GM12865 (cell line): ENCODE measurements at regions not wholly inside any gene's neighbourhood (a gene's known extent, or its start where the extent isn't known, plus 50 kb on each side); places are given as distances from the start of the nearest gene placed in this dataset.

ENCODE experiments used
- DNase-seq: peaks from one replicate; pipeline ENCODE4 v3.0.0; 2010; ENCODE audit warnings: low read depth
- H3K4me3 ChIP-seq: 2 replicates; pipeline ENCODE4 v1.5.1; 2011; ENCODE audit warnings: mild to moderate bottlenecking, low read depth, low read length, control low read depth
- TF ChIP-seq, protein P1 (sequence below): IDR thresholded peaks from 2 replicates; pipeline ENCODE4 v1.5.1; 2011; ENCODE audit warnings: low read length, control low read depth, low read depth, inconsistent platforms; ENCODE audit not compliant: insufficient read depth; ENCODE audit errors: missing control alignments

DNA sequence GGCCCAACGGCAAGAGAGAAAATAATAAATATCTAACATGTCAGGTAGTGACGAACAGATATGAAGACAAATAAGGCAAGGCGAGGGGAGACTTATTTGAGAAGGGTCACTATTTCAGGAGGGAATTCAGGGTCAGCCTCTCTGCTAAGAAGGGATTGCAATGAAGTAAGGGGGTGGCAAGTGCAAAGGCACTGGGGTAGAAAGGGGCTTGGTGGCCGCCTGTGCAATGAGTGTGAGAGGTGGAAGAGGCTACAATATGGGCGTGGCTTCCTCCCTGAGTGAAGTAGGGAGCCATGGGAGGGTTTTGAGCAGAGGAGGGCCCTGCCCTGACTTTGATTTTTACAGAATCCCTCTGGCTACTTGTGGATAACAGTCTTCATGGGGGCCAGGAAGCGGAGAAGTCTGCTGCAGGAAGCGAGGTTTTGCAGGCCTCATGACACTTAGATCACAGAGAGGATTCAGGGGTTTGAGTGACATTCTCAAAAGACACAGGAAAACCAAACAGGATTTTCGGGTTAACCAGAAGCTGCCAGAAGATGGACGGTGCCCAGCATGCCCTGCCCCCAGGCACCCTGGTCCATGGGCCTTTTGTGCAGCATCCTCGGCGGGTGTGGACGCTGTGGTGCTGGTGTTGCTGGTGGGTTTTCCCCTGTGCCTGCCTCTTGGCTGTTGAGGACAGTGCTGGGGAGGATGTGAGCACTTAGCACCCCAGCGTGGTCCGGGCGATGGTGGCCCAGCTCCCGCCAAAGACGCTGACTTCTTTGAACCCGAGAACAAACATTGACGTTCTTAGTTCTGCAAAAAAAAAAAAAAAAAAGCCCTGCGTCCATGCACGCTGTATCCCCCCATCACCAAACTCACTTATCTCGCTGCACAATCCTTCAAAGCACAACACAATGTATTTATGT, 124.2 kb upstream of the PTPN1 start:
- DNase-seq: peak; percentile 48
- TF ChIP-seq, protein P1, sequence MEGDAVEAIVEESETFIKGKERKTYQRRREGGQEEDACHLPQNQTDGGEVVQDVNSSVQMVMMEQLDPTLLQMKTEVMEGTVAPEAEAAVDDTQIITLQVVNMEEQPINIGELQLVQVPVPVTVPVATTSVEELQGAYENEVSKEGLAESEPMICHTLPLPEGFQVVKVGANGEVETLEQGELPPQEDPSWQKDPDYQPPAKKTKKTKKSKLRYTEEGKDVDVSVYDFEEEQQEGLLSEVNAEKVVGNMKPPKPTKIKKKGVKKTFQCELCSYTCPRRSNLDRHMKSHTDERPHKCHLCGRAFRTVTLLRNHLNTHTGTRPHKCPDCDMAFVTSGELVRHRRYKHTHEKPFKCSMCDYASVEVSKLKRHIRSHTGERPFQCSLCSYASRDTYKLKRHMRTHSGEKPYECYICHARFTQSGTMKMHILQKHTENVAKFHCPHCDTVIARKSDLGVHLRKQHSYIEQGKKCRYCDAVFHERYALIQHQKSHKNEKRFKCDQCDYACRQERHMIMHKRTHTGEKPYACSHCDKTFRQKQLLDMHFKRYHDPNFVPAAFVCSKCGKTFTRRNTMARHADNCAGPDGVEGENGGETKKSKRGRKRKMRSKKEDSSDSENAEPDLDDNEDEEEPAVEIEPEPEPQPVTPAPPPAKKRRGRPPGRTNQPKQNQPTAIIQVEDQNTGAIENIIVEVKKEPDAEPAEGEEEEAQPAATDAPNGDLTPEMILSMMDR: no peak
- H3K4me3 ChIP-seq: no peak overlapping the region

DNA sequence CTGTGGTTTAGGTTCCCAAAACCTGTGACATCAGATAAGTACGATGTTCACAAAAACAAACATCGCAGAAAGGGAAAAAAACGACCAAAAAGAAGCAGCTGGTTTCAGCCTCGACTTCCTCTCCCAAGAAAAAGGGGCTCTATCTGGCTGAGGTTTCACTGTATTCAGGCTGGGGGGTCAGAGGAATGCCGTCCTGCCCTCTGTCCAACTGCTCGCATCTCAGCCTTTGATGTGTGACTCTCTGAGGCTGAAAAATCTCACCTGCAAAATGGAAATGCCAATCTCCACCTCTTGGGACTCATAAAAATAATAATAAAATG, 123.6 kb upstream of the PTPN1 start:
- DNase-seq: no peak
- TF ChIP-seq, protein P1: no peak
- H3K4me3 ChIP-seq: no peak overlapping the region

DNA sequence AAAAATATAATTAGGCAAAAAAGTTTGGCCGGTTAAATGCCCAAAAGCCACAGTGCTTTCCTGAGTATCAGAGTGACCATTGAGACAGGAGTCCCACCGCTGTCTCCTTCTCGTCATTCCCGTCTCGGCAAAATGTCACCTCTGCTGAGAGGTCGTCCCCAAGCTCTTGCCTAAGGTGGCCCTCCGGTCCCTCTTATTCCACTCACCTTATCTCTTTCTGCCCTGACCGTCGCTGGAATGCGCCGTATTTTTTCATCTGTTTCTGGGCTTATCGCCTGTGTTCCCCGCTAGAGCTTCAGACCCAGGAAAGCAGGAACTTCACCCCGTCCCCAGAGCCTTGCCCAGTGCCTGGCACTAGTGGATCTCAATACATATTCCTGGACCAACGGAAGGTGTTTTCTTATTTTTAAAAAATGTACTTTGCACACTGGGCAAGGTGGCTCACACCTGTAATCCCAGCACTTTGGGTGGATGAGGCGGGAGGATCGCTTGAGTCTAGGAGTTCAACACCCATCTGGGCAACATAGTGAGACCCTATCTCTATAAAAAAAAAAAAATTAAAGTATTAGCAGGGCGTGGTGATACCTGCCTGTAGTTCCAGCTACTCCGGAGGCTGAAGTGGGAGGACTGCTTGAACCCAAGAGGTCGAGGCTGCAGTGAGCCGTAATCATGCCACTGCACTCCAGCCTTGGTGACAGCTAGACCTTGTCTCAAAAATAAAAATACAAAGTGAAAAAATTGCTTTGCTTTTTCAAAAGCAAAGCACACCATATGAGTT, 122.8 kb upstream of the PTPN1 start:
- DNase-seq: no peak
- TF ChIP-seq, protein P1: no peak

DNA sequence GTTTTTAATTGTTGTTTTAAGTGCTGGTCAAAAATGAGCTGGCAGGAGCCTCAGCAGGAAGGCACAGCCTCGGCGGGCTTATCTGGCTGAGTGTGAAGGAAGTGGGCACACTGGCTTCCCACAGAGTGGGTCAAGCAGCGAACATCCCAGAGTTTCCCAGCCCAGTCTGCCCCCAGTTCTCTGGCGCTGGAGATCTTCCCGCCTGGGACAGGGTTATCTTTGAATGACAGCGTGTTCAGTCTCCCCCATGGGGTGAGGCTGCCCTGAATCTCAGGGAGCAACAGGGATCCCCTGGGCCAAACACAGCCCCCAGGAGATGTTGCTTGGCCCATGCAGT, 122.2 kb upstream of the PTPN1 start:
- H3K4me3 ChIP-seq: no peak overlapping the region
- no peak for DNase-seq
- TF ChIP-seq, protein P1: no peak

More for the DNA sequence above, 122.8 kb upstream of the PTPN1 start:
- no peak overlapping the region for H3K4me3 ChIP-seq

DNA sequence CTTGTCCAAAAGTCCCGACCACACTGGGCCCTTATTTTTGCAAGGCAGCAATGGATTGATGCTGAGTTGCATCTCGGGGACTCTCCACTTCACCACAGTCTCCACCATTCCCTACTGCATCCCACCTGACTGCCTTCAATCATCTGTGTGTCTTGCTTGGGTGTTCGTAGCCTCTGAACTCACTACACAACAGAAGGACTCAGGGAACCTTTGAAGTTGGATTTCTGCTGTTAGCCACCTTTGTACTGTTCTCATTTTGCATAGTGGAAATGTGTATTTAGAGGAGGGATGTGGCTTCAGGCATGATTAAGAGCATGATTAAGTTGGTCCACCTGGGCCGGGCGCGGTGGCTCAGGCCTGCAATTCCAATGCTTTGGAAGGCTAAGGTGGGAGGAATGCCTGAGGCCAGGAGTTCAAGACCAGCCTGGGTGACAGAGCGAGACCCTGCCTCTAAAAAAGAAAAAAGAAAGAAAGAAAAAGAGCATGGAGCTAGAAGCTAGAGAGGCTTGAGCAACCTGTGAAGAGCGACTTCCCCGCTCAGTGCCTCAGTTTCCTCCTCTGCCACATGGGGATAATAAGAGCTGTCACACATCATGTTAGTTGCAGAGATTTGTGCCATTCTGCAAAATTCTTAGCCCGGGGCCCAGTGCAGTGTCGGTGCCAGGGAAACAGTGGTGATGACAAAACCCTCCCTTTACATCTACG, 121.3 kb upstream of the PTPN1 start:
- TF ChIP-seq, protein P1: no peak
- no peak for DNase-seq
- no peak overlapping the region for H3K4me3 ChIP-seq

DNA sequence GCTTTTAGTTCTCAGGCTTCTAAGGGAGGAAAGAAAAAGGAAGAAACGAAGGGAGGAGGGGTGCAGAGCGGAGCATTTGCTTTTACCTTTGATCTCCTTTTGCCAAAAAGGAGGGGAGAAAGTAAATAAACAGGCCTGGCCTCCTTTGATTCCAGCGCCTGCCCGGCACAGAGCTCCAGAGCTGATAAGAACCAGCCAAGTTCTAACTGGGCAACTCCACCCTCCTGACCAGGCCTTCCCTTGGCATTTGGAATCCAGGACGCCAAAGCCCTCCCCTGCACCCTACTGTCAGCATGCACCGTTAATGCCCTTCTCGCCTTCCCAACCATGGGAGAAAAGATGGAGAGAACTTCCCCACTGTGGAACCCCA, 120.8 kb upstream of the PTPN1 start:
- TF ChIP-seq, protein P1: no peak
- H3K4me3 ChIP-seq: no peak overlapping the region
- no peak for DNase-seq
